ENCODE measurements at regions not wholly inside any gene's neighbourhood (a gene's known extent, or its start where the extent isn't known, plus 50 kb on each side); places are given as distances from the start of the nearest gene placed in this dataset.

DNA sequence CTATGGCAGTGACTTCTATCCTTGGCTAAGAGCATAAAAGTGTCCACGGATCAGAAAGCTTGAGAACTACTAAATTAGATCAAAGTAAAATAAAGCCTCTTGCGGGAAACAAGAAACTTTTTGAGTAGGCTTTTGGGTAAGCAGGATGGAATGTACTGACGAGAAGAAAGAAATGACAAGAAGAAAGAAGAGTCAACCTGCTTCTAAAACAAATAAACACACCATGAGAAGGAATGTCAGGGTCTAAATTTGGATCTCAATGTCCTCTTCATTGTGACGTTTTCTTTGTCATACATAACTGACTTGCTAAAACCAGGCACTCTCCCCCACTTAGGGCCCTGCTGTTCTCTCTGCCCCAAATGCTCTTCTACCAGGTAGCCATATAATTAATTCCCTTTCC, 290.1 kb upstream of the PTGER4 start:
- no peak for DNase-seq (ENCODE audit: low read depth in 2 of 2)

GRCh38 chr5:40386289-40386688, 293.4 kb upstream of the PTGER4 start:
- no peak for DNase-seq (ENCODE audit: low read depth in 2 of 2)

DNA sequence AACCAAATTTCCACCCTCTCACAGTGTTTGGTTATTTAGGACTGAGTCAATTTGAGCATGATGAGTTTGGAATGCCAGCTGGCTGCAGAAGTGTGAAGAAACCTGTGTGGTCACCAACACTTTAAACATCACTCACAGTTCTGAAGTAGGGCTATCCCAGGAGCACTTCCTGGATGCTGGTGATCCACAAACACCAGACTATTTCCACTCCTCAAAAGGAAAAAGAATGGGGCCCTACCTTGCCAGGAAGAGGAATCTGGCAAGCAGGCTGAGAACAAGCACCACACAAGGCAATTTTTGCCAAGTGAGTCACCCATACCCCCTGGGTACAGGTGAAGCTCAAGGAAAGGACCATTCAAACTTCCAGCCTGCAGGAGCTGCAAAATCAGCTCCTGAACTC, 294.2 kb upstream of the PTGER4 start:
- no peak for DNase-seq (ENCODE audit: low read depth in 2 of 2)

DNA sequence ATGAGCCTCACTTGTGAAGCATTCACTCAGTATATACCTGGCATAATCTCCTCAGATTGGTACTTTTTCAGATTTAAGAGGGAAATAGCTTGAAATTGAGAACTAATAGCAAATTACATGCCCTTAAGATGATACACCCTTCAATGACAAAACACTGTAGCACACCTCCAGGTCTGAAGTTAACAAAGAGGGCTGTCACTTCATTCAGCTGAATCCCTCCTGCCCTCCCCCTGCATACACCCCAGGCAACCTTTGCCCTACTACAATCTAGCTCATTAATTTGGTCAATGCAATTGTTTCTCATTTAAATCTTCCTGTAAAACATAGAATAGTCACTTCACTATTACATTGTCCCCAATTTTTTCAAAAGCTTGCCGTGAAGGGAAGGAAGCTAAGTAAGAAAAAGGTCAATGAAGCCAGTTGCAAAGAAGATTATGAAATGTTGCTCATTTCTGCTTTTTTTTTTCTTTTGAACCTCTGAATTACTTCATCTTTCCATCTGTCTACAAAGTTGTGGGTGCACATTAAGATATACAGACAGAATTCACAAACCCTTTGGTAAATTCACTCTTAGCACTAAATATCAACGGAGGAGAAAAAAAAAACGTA, 294.8 kb upstream of the PTGER4 start:
- no peak for DNase-seq (ENCODE audit: low read depth in 2 of 2)

DNA sequence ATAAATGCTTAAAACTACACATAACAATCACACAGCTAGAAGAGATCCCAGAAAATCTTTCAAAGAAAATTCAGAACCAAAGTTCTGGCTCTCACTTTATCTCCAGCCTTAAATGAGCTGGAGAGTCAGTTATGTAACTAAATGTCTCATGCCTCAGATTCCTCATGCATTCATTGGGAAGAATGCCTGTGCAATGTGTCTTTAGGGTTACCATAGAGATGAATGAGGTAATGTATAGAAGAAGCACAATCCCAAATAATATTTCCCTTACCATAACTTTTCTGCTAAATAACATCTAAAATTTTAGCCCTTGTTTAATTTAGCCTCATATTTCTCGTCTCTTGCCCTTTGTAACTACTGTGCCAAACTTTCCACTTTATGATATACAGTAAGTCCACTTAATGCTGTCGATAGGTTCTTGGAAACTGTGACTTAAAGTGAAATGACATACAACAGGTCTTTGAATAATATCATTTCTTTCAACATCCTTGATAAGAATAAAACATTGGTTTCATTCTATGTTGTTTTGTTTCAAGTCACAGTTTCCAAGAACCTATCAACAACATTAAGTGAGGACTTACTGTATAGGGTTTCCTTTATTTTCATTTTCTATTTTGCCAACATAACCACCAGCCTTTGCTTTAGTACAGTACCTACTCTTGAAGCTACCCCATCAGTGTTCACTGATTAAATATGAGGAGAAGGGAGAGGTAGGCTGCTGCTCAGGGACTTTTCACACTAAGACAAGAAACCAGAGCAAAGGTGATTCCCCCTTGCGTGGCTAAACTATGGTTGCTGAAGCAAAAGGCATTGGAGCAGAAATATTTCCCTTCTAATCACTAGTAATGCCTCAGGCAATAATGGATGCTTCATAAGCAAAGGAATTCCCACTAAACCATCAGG, 295.7 kb upstream of the PTGER4 start:
- DNase-seq (ENCODE audit: low read depth in 2 of 2), result no peak

- no peak for DNase-seq (ENCODE audit: low read depth in 2 of 2)
Measured at GRCh38 chr5:40381676-40382363, 297.9 kb upstream of the PTGER4 start.

DNA sequence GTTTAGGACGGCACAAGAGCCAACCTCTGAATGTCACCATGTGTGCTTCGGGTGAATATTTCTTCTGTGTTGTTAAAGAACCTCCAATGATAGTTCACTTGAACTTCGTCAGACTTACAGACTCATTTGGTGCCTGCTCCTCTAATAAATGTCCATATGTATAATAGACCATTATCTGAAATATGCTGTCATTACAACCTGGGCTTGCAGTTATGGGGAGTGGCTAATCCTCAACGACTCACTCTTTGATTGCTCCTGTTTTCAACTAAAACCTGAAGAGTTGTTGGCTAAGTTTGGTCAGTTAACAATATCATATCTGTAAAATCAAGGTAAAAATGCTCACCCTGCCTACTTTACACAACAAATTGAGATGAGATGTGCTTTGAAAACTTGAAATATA, 298.7 kb upstream of the PTGER4 start:
- DNase-seq (ENCODE audit: low read depth in 2 of 2), result no peak

GRCh38 chr5:40378396-40379177, 301.1 kb upstream of the PTGER4 start:
- no peak for DNase-seq (ENCODE audit: low read depth in 2 of 2)

DNA sequence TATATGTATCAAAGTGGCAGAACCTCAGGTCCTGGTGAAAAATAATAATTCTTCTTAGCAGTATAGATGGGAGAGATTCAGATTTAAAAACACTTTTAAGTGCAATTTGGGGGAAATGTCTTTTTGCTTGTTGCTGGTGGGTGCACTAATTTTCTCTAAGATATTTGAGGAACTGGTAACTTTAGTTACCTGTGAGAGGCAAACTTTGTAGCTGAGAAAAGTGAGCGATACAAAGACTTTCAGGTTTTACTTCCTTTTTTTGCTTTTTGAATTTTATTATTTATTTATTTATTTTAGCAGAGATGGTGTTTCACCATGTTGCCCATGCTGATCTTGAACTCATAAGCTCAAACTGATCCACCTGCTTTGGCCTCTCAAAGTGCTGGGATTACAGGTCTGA, 303.1 kb upstream of the PTGER4 start:
- DNase-seq (ENCODE audit: low read depth in 2 of 2), result no peak

DNA sequence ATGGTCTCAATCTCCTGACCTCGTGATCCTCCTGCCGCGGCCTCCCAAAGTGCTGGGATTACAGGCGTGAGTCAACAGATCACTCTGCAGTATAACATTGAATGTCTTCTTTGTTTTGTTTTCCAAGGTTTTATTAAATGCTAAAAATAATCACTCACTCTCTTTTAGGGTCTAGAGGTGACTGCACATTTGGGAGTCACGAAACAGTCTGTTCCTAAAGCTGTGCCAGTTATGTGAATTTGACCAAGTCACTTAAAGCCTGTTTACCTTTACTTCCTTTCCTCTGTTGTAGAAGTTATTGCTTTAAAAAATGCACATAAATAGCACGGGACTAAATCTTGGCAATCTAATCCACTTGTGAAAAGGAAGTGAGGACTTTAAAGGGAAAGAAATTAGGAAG, 304.9 kb upstream of the PTGER4 start:
- no peak for DNase-seq (ENCODE audit: low read depth in 2 of 2)

GRCh38 chr5:40368200-40368599, 311.5 kb upstream of the PTGER4 start:
- DNase-seq (ENCODE audit: low read depth in 2 of 2), result no peak

DNA sequence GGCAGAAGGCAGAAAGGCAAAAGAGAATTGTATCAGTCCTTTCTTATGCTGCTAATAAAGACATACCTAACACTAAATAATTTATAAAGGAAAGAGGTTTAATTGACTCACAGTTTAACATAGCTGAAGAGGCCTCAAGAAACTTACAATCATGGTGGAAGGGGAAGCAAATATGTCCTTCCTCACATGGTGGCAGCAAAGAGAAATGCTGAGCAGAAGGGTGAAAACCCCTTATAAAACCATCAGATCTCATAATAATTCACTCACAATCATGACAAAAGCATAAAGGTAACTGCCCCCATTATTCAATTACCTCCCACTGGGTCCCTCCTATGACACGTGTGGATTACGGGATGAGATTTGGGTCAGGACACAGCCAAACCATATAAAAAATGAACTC, 312.5 kb upstream of the PTGER4 start:
- no peak for DNase-seq (ENCODE audit: low read depth in 2 of 2)

DNA sequence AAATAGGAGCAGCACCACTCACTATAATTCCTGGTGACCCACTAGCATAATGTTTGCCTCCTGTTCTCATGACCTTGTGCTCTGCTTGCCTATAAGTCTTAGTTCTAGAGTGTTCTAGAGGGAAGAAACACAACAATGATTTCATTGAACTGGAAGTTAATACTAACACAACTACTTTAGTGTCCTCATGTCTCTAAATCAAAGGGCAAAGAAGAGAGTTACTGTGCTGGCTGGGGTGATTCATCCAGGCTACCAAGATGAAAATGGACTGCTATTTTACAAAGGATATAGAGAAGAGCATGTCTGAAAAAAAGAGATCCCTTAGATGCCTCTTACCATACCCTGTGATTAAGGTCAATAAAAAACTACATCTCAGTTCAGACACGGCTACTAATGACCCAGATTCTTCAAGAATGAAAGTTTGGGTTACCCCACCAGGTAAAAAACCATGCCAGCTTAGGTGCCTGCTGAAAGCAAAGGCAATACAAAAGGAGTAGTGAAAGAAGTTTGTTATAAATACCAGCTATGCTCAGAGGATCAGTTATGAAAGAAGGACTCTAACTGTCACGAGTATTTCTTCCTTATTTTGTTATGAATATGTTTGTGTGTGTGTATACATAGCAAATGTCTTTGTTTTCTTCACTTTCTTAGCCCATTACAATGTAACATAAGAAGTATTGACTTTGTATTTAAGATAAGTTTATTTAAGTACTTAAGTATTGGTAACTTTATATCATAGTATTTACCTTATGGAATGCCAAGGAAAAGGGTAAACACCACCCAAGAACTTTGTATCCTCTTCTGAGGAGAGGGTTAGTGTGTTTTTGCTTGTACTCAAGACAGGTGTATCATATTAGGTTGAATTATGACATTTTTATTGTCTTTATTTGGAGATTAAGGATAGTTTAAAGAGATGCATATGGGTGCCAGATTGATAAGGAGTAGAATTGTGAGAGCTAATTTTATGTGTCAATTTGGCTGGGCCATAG, 314.1 kb upstream of the PTGER4 start:
- DNase-seq (ENCODE audit: low read depth in 2 of 2), result no peak

DNA sequence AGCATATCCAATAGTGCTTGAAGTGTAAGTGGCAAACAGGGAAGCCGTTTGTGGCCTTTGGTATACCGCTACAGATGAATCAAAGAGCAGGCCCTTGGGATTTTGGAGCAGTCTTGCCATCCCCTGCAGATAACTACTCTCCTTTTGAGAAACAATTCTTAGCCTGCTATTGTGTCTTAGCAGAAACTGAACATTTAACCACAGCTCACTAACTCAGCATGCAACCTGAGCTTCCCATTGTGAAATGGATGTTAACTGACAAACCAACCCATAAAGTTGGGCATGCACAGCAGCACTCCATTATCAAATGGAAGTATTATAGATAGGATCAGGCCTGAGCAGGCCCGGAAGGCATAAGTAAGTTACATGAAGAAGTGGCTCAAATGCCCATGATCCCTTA, 315.3 kb upstream of the PTGER4 start:
- no peak for DNase-seq (ENCODE audit: low read depth in 2 of 2)

GRCh38 chr5:40361378-40361777, 318.3 kb upstream of the PTGER4 start:
- DNase-seq (ENCODE audit: low read depth in 2 of 2), result no peak

DNA sequence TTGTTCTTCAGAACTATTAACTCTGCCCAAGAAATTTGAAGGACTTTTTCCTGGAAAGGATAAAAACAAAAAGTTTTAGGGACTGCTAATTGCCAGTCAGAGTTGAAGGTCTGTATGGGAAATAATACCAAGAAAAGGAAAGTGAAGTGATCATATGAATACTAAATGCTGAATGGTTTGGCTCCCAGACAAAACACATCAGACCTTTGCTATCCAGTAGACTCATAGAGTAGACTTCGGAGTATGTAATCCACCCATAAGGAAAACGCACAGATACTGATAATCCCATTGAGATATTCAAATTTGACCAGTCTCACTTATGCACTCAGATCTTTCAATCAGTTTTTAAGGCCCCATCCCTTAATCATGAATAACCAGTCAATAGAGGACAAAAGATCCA, 319.0 kb upstream of the PTGER4 start:
- DNase-seq (ENCODE audit: low read depth in 2 of 2), result no peak

DNA sequence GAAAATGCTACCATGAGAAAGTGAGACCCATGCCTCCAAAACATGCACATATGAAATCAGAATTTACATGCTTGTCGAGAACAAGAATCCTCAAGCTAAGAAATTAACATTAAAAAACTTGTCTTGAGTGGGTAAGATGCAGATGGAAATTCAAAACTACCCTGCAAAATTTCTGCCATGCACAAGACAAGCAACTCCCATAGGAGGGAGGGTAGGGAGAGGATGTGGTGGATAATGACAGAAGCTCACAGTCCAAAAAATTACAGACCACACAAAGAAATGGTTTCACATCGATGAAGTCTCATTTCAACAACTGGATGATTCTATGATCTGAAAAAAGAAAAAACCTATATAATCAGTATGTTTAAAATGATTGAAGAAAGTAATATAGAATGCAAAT, 319.9 kb upstream of the PTGER4 start:
- no peak for DNase-seq (ENCODE audit: low read depth in 2 of 2)

DNA sequence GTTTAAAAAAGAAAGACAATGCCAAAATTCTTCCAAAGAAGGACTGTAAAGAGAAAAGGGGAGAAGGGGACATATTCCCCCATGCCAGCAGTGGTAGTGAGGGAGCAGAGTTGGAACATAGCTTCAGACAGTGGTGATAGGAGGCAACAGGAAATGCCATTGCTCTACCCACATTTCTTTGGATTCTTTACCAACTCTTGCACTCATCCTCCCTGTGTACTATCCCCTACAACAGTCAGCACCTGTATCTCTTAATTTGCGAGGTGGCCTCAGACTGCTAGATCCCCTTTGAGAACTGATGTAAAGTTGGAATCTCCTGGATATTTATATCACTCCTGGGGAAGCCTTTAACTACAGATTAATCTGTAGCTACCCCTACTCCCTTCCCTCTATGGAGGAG, 320.6 kb upstream of the PTGER4 start:
- no peak for DNase-seq (ENCODE audit: low read depth in 2 of 2)

GRCh38 chr5:40356248-40356647, 323.5 kb upstream of the PTGER4 start:
- no peak for DNase-seq (ENCODE audit: low read depth in 2 of 2)

DNA sequence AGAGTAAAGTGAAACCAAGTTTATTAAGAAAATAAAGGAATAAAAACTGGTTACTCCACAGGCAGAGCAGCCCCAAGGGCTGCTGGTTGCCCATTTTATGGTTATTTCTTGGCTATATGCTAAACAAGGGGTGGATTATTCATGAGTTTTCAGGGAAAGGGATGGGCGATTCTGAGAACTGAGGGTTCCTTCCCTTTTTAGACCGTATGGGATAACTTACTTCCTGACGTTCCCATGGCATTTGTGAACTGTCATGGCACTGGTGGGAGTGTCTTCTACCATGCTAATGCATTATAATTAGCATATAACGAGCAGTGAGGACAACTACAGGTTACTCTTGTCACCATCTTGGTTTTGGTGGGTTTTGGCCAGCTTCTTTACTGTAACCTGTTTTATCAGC, 323.9 kb upstream of the PTGER4 start:
- DNase-seq (ENCODE audit: low read depth in 2 of 2), result no peak

GRCh38 chr5:40355181-40355580, 324.5 kb upstream of the PTGER4 start:
- DNase-seq (ENCODE audit: low read depth in 2 of 2), result no peak
